ENCODE measurements at regions not wholly inside any gene's neighbourhood (a gene's known extent, or its start where the extent isn't known, plus 50 kb on each side); places are given as distances from the start of the nearest gene placed in this dataset.

DNA sequence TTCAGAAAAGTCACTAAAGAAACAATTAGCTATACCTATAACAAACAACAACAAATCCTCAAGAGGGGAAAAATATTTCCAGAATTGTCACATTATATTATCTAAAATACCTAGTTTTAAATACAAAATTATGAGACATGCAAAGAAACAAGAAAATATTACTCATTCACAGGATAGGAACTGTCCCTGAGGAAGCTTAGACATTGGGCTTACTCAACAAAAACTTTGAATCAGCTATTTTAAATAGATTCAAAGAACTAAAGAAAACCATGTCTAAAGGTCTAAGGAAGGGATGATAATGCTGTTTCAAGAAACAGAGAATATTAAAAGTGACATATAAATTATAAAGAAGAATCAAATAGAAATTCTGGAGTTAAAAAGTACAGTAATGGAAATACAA lies 131.9 kb upstream of the ZNF516 start:
- Mint-ChIP-seq H3K4me1 (peaks cover 11% of the 10 kb centered on the region), H3K27me3 (ENCODE audit: low read depth) (peaks cover 16% of the 10 kb centered on the region), H3K36me3 (no peaks in the 10 kb centered on the region), H3K4me3 (no peak overlapping the region), H3K27ac (no peak overlapping the region), H3K9me3 (peaks cover 7% of the 10 kb centered on the region)
- ChIA-PET POLR2A (no interaction called here), CTCF (interaction anchor here (0.6 to 1.8 kb wide), 2 partner anchors 16 to 31 kb away, joined by 3 to 5 read pairs; no protein-coding TSS in a partner anchor)
- no peak for DNase-seq (ENCODE audit: low spot score)
- ATAC-seq, result no peak
- no peak for TF ChIP-seq NFE2L1 (CRISPR knock-in tag; IDR thresholded peaks at IDR 0.05)
- no peak for TF ChIP-seq OVOL2 (CRISPR knock-in tag; IDR thresholded peaks at IDR 0.05; ENCODE audit: borderline replicate concordance)
- TF ChIP-seq TEAD4 (CRISPR knock-in tag; IDR thresholded peaks at IDR 0.05), result no peak
- TF ChIP-seq HMGA2 (CRISPR knock-in tag; IDR thresholded peaks at IDR 0.05), result no peak
- no peak for TF ChIP-seq ZNF671 (CRISPR knock-in tag; IDR thresholded peaks at IDR 0.05)
- TF ChIP-seq, protein P1, sequence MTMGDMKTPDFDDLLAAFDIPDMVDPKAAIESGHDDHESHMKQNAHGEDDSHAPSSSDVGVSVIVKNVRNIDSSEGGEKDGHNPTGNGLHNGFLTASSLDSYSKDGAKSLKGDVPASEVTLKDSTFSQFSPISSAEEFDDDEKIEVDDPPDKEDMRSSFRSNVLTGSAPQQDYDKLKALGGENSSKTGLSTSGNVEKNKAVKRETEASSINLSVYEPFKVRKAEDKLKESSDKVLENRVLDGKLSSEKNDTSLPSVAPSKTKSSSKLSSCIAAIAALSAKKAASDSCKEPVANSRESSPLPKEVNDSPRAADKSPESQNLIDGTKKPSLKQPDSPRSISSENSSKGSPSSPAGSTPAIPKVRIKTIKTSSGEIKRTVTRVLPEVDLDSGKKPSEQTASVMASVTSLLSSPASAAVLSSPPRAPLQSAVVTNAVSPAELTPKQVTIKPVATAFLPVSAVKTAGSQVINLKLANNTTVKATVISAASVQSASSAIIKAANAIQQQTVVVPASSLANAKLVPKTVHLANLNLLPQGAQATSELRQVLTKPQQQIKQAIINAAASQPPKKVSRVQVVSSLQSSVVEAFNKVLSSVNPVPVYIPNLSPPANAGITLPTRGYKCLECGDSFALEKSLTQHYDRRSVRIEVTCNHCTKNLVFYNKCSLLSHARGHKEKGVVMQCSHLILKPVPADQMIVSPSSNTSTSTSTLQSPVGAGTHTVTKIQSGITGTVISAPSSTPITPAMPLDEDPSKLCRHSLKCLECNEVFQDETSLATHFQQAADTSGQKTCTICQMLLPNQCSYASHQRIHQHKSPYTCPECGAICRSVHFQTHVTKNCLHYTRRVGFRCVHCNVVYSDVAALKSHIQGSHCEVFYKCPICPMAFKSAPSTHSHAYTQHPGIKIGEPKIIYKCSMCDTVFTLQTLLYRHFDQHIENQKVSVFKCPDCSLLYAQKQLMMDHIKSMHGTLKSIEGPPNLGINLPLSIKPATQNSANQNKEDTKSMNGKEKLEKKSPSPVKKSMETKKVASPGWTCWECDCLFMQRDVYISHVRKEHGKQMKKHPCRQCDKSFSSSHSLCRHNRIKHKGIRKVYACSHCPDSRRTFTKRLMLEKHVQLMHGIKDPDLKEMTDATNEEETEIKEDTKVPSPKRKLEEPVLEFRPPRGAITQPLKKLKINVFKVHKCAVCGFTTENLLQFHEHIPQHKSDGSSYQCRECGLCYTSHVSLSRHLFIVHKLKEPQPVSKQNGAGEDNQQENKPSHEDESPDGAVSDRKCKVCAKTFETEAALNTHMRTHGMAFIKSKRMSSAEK (CRISPR knock-in tag; IDR thresholded peaks at IDR 0.05; ENCODE audit: borderline replicate concordance), result no peak
- TF ChIP-seq TCF7 (CRISPR knock-in tag; IDR thresholded peaks at IDR 0.05; ENCODE audit: low read depth), result no peak
- no peak for TF ChIP-seq ATF2 (CRISPR knock-in tag; IDR thresholded peaks at IDR 0.05; ENCODE audit: borderline replicate concordance, low read depth)
- TF ChIP-seq, protein P2, sequence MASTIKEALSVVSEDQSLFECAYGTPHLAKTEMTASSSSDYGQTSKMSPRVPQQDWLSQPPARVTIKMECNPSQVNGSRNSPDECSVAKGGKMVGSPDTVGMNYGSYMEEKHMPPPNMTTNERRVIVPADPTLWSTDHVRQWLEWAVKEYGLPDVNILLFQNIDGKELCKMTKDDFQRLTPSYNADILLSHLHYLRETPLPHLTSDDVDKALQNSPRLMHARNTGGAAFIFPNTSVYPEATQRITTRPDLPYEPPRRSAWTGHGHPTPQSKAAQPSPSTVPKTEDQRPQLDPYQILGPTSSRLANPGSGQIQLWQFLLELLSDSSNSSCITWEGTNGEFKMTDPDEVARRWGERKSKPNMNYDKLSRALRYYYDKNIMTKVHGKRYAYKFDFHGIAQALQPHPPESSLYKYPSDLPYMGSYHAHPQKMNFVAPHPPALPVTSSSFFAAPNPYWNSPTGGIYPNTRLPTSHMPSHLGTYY (CRISPR knock-in tag; IDR thresholded peaks at IDR 0.05), result no peak
- TF ChIP-seq RORB (CRISPR knock-in tag; IDR thresholded peaks at IDR 0.05), result no peak
- no peak for TF ChIP-seq NR1H2 (CRISPR knock-in tag; IDR thresholded peaks at IDR 0.05)

GRCh38 chr18:76622651-76623050 lies 127.6 kb upstream of the ZNF516 start:
- no peak for ATAC-seq
- H3K27me3 Mint-ChIP-seq (ENCODE audit: low read depth), result peaks cover 36% of the 10 kb centered on the region
- ChIA-PET POLR2A (no interaction called here), CTCF (interaction anchor here (1.0 to 7.1 kb wide), 3 partner anchors 35 to 197 kb away, joined by 3 to 58 read pairs (median 7); no protein-coding TSS in a partner anchor)
- H3K36me3 Mint-ChIP-seq, result no peaks in the 10 kb centered on the region
- H3K27ac Mint-ChIP-seq, result no peak overlapping the region
- peak overlapping the region; percentile 77 for H3K4me3 Mint-ChIP-seq
- no peak for DNase-seq (ENCODE audit: low spot score)
- H3K4me1 Mint-ChIP-seq, result peaks cover 50% of the 10 kb centered on the region
- no peaks in the 10 kb centered on the region for H3K9me3 Mint-ChIP-seq
- TF ChIP-seq ZNF281 (CRISPR knock-in tag; IDR thresholded peaks at IDR 0.05) (no peak), AFF4 (CRISPR knock-in tag; IDR thresholded peaks at IDR 0.05; ENCODE audit: borderline replicate concordance) (no peak), ZMAT4 (CRISPR knock-in tag; IDR thresholded peaks at IDR 0.05) (no peak), TEAD4 (CRISPR knock-in tag; IDR thresholded peaks at IDR 0.05) (no peak), GABPB1 (CRISPR knock-in tag; IDR thresholded peaks at IDR 0.05) (no peak)
- TF ChIP-seq, protein P3, sequence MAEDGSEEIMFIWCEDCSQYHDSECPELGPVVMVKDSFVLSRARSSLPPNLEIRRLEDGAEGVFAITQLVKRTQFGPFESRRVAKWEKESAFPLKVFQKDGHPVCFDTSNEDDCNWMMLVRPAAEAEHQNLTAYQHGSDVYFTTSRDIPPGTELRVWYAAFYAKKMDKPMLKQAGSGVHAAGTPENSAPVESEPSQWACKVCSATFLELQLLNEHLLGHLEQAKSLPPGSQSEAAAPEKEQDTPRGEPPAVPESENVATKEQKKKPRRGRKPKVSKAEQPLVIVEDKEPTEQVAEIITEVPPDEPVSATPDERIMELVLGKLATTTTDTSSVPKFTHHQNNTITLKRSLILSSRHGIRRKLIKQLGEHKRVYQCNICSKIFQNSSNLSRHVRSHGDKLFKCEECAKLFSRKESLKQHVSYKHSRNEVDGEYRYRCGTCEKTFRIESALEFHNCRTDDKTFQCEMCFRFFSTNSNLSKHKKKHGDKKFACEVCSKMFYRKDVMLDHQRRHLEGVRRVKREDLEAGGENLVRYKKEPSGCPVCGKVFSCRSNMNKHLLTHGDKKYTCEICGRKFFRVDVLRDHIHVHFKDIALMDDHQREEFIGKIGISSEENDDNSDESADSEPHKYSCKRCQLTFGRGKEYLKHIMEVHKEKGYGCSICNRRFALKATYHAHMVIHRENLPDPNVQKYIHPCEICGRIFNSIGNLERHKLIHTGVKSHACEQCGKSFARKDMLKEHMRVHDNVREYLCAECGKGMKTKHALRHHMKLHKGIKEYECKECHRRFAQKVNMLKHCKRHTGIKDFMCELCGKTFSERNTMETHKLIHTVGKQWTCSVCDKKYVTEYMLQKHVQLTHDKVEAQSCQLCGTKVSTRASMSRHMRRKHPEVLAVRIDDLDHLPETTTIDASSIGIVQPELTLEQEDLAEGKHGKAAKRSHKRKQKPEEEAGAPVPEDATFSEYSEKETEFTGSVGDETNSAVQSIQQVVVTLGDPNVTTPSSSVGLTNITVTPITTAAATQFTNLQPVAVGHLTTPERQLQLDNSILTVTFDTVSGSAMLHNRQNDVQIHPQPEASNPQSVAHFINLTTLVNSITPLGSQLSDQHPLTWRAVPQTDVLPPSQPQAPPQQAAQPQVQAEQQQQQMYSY (CRISPR knock-in tag; IDR thresholded peaks at IDR 0.05), result no peak
